ENCODE measurements at regions not wholly inside any gene's neighbourhood (a gene's known extent, or its start where the extent isn't known, plus 50 kb on each side); places are given as distances from the start of the nearest gene placed in this dataset.

DNA sequence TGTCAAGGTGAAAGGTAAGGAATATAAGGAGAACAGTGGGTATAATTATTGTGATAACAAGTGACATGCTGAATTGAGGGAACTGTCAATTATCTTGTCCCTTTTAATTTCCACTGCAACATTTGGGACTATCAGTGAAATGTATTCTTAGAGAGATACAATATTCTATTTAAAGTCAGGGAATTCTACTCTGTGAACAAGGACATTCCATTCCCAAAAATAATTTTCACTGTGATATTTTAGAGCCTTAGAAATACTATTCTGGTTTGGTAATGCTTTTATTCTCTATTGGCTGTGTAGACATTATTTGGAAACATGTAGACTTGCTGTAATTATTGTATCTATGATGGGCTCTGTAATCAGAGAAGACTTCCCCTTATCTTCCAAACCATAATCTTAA lies 248.0 kb upstream of the PCSK5 start:
- Mint-ChIP-seq H3K4me3 (no peak overlapping the region), H3K27ac (no peak overlapping the region), H3K9me3 (no peaks in the 10 kb centered on the region), H3K4me1 (no peaks in the 10 kb centered on the region), H3K36me3 (no peaks in the 10 kb centered on the region), H3K27me3 (ENCODE audit: low read depth in 2 of 2) (no peaks in the 10 kb centered on the region)
- TF ChIP-seq, protein P1, sequence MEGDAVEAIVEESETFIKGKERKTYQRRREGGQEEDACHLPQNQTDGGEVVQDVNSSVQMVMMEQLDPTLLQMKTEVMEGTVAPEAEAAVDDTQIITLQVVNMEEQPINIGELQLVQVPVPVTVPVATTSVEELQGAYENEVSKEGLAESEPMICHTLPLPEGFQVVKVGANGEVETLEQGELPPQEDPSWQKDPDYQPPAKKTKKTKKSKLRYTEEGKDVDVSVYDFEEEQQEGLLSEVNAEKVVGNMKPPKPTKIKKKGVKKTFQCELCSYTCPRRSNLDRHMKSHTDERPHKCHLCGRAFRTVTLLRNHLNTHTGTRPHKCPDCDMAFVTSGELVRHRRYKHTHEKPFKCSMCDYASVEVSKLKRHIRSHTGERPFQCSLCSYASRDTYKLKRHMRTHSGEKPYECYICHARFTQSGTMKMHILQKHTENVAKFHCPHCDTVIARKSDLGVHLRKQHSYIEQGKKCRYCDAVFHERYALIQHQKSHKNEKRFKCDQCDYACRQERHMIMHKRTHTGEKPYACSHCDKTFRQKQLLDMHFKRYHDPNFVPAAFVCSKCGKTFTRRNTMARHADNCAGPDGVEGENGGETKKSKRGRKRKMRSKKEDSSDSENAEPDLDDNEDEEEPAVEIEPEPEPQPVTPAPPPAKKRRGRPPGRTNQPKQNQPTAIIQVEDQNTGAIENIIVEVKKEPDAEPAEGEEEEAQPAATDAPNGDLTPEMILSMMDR (IDR thresholded peaks at IDR 0.05): no peak
- H3K4me3 ChIP-seq (ENCODE audit: low read length): no peak overlapping the region
- DNase-seq (no peak), ATAC-seq (no peak)
- no peaks in the 10 kb centered on the region for H3K4me1 ChIP-seq (ENCODE audit: control insufficient read depth, insufficient read depth, low read length)
- H3K27me3 ChIP-seq (ENCODE audit: control insufficient read depth, insufficient read depth, low read length): no peaks in the 10 kb centered on the region
- no peaks in the 10 kb centered on the region for H3K9me3 ChIP-seq (ENCODE audit: control insufficient read depth, insufficient read depth, low read length)
- intact Hi-C loops (cut with micrococcal nuclease): no loop called here
- H3K36me3 ChIP-seq (ENCODE audit: control insufficient read depth, insufficient read depth, low read length): no peaks in the 10 kb centered on the region
- H3K27ac ChIP-seq (ENCODE audit: low read length): no peak overlapping the region

DNA sequence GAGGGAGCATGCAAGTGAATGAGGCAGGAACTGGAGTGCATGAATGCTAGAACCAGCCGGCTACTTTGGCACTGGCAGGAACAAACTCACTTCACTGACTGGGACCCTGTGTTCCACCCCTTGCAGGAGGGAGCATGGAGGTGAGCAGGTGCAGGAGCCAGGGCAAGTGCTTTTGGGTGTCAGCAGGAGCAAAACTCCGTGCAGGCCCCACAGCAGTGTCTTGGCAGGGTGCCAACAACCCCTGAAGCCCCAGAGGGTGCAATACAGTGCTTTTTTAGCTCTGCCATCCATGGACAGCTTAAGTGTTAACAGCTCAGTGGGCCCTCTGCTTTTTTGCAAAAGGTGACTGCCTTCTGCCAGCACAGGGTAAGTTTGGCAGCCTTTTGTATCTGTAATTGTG lies 245.8 kb upstream of the PCSK5 start:
- 72% methylated on average over 2 of the region's 2 CpGs for WGBS (ENCODE audit: insufficient coverage)

DNA sequence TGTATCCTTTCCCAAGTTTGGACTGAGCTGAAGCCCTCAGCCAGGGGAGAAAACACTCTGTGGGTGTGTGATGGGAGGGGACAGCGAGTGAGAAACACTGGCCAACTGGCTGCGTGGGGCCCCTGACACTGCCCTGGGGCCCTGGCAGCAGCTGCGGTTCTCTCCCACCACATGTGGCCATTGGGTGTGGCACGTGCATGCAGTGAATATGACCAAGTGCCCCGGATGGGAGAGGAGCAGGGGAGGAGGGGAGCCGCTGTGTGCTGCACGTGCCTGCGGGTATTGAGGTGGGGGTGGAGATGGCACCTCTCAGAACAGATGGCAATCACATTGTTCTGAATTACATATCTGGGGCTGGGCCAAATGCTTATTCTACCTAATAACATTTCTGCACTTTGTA lies 242.4 kb upstream of the PCSK5 start:
- no peaks in the 10 kb centered on the region for H3K27me3 Mint-ChIP-seq (ENCODE audit: low read depth in 2 of 2)

More for the DNA sequence above, 245.8 kb upstream of the PCSK5 start:
- H3K4me3 Mint-ChIP-seq: no peak overlapping the region
- Histone ChIP-seq H3K4me3 (ENCODE audit: low read length) (no peak overlapping the region), H3K27ac (ENCODE audit: low read length) (no peak overlapping the region), H3K27me3 (ENCODE audit: control insufficient read depth, insufficient read depth, low read length) (no peaks in the 10 kb centered on the region), H3K4me1 (ENCODE audit: control insufficient read depth, insufficient read depth, low read length) (no peaks in the 10 kb centered on the region), H3K9me3 (ENCODE audit: control insufficient read depth, insufficient read depth, low read length) (no peaks in the 10 kb centered on the region), H3K36me3 (ENCODE audit: control insufficient read depth, insufficient read depth, low read length) (no peaks in the 10 kb centered on the region)
- ATAC-seq (no peak), DNase-seq (no peak)
- H3K9me3 Mint-ChIP-seq: no peaks in the 10 kb centered on the region
- no peaks in the 10 kb centered on the region for H3K36me3 Mint-ChIP-seq
- H3K27me3 Mint-ChIP-seq (ENCODE audit: low read depth in 2 of 2): no peaks in the 10 kb centered on the region
- H3K4me1 Mint-ChIP-seq: no peaks in the 10 kb centered on the region
- intact Hi-C loops (cut with micrococcal nuclease): no loop called here
- H3K27ac Mint-ChIP-seq: no peak overlapping the region
- TF ChIP-seq, protein P1 (IDR thresholded peaks at IDR 0.05): no peak

DNA sequence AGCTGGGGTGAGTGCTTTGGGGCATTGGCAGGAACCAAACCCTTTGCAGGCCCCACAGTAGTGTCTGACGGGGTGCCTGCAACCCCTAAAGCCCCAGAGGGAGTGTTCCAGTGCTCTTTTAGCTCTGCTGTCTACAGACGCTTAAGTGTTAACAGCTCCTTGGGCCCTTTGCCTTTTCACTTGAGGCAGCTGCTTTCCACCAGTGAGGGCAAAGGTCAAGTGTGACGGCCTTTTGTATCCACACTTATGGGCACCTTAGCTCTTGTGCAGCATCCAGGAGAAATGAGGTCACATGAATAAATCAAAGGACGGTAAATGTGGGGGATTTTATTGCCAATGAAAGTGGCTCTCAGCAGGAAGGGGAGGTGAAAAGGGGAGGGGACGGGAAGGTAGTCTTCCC lies 241.4 kb upstream of the PCSK5 start:
- Histone ChIP-seq H3K4me1 (ENCODE audit: control insufficient read depth, insufficient read depth, low read length) (no peaks in the 10 kb centered on the region), H3K27ac (ENCODE audit: low read length) (no peak overlapping the region), H3K9me3 (ENCODE audit: control insufficient read depth, insufficient read depth, low read length) (no peaks in the 10 kb centered on the region), H3K36me3 (ENCODE audit: control insufficient read depth, insufficient read depth, low read length) (no peaks in the 10 kb centered on the region), H3K27me3 (ENCODE audit: control insufficient read depth, insufficient read depth, low read length) (no peaks in the 10 kb centered on the region), H3K4me3 (ENCODE audit: low read length) (no peak overlapping the region)
- no peak overlapping the region for H3K4me3 Mint-ChIP-seq
- H3K4me1 Mint-ChIP-seq: no peaks in the 10 kb centered on the region
- H3K27ac Mint-ChIP-seq: no peak overlapping the region
- intact Hi-C loops (cut with micrococcal nuclease): no loop called here
- DNase-seq (no peak), ATAC-seq (no peak)
- WGBS (ENCODE audit: insufficient coverage): 84% methylated on average over 4 of the region's 5 CpGs
- TF ChIP-seq, protein P1 (IDR thresholded peaks at IDR 0.05): no peak
- H3K9me3 Mint-ChIP-seq: peaks cover 2 to 3% of the 10 kb centered on the region in 2 donors
- no peaks in the 10 kb centered on the region for H3K36me3 Mint-ChIP-seq
- no peaks in the 10 kb centered on the region for H3K27me3 Mint-ChIP-seq (ENCODE audit: low read depth in 2 of 2)

More for the DNA sequence above, 242.4 kb upstream of the PCSK5 start:
- peaks cover 0 to under 1% of the 10 kb centered on the region in 2 donors for H3K9me3 Mint-ChIP-seq
- DNase-seq: no peak
- no peak overlapping the region for H3K4me3 ChIP-seq (ENCODE audit: low read length)
- H3K4me1 ChIP-seq (ENCODE audit: control insufficient read depth, insufficient read depth, low read length): no peaks in the 10 kb centered on the region
- WGBS (ENCODE audit: insufficient coverage): 88% methylated on average over 8 of the region's 8 CpGs
- no peaks in the 10 kb centered on the region for H3K36me3 ChIP-seq (ENCODE audit: control insufficient read depth, insufficient read depth, low read length)
- ATAC-seq: no peak
- no peak overlapping the region for H3K27ac ChIP-seq (ENCODE audit: low read length)
- no peaks in the 10 kb centered on the region for H3K36me3 Mint-ChIP-seq
- TF ChIP-seq, protein P1 (IDR thresholded peaks at IDR 0.05): no peak
- H3K9me3 ChIP-seq (ENCODE audit: control insufficient read depth, insufficient read depth, low read length): no peaks in the 10 kb centered on the region
- intact Hi-C loops (cut with micrococcal nuclease): no loop called here
- no peaks in the 10 kb centered on the region for H3K4me1 Mint-ChIP-seq
- no peak overlapping the region for H3K27ac Mint-ChIP-seq
- H3K4me3 Mint-ChIP-seq: no peak overlapping the region
- H3K27me3 ChIP-seq (ENCODE audit: control insufficient read depth, insufficient read depth, low read length): no peaks in the 10 kb centered on the region

Measured in natural killer cell (primary cell).